GM12864 (cell line): ENCODE measurements at regions not wholly inside any gene's neighbourhood (a gene's known extent, or its start where the extent isn't known, plus 50 kb on each side); places are given as distances from the start of the nearest gene placed in this dataset.

Experiments used
- DNase-seq: peaks from one replicate; pipeline ENCODE4 v3.0.0-alpha.2; 2011; ENCODE audit warnings: low read depth
- H3K4me3 ChIP-seq: 2 replicates; pipeline ENCODE4 v1.5.1; 2011; ENCODE audit warnings: mild to moderate bottlenecking, low read depth, low read length, control low read depth
- TF ChIP-seq, protein P1 (sequence below): IDR thresholded peaks from 2 replicates; pipeline ENCODE4 v1.5.1; 2011; ENCODE audit warnings: low read depth, mild to moderate bottlenecking, moderate library complexity, low read length, control low read depth, inconsistent platforms; ENCODE audit errors: missing control alignments

DNA sequence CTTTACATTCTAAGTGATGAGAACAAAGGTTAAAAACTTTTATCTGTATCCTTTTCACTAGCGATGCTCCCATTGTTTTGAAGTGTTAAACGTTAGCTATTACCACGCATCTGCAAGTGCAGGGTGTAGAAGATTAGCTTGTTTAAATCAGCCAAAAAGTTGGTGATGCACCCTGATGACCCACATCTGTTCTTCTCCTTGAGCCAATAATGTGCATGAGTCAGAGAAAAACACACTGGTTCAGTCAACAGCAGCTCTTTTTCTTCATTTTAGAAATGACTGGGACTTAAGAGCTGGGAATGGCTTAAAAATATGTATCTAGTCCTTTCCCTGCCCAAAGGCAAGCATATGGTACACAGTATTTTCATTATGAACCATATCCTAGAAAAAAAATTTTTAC lies 323.5 kb upstream of the PDE3A start:
- no peak overlapping the region for H3K4me3 ChIP-seq
- TF ChIP-seq, protein P1, sequence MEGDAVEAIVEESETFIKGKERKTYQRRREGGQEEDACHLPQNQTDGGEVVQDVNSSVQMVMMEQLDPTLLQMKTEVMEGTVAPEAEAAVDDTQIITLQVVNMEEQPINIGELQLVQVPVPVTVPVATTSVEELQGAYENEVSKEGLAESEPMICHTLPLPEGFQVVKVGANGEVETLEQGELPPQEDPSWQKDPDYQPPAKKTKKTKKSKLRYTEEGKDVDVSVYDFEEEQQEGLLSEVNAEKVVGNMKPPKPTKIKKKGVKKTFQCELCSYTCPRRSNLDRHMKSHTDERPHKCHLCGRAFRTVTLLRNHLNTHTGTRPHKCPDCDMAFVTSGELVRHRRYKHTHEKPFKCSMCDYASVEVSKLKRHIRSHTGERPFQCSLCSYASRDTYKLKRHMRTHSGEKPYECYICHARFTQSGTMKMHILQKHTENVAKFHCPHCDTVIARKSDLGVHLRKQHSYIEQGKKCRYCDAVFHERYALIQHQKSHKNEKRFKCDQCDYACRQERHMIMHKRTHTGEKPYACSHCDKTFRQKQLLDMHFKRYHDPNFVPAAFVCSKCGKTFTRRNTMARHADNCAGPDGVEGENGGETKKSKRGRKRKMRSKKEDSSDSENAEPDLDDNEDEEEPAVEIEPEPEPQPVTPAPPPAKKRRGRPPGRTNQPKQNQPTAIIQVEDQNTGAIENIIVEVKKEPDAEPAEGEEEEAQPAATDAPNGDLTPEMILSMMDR, result no peak

DNA sequence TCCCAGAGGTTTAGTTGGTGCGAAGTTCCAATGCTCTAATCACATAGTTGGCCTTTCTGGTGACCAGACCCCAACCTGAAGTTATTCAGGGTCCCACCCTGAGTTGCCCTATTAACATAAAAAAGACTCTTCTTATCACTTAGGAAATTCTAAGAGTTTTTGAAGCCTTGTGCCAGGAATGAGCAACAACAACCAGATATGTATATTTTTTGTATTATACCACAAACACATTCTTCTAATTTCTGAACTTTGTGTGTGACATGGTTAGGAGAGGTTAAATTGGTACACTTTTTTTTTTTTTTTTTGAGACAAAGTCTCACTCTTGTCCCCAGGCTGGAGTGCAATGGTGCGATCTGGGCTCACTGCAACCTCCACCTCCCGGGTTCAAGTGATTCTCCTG lies 320.4 kb upstream of the PDE3A start:
- DNase-seq, result no peak
- no peak overlapping the region for H3K4me3 ChIP-seq
- TF ChIP-seq, protein P1, result no peak

More for the DNA sequence above, 323.5 kb upstream of the PDE3A start:
- DNase-seq, result no peak

DNA sequence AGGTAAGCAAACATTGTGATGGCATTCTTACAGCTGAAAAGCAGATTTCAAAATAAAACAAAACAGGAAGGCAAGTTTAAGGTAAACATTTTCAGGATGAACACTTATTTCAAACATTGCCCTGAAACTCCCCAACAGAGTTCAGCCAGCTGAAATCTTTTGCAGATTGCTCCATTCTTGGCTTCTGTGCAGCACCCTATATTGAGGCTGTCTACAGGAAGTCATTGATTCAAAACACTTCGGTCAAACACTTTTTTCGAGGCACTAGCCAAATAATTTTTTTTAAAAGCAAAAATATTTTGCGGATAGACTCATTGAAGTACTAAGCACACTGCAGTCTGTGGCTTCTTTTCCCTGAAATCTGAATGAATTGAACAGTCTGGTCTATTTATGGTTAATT lies 318.1 kb upstream of the PDE3A start:
- no peak overlapping the region for H3K4me3 ChIP-seq
- TF ChIP-seq, protein P1, result no peak
- DNase-seq, result no peak

DNA sequence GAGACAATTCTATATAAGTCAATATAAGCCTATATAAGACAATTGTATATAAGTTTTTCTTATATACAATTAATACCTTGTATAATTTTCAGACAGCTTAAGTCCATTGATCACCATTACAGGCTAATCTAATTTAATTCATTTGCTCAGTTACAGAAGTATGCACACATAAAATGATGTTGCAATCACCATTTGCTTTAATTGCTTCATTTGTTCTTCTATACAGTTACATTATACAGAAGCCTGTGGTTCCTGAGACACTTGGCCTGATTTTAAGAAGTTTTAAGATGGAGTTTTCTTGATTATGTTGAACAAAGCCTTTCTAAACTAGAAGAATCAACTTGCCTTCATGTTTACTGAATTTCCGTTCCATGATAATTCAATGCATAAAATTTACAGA lies 314.6 kb upstream of the PDE3A start:
- no peak for DNase-seq
- H3K4me3 ChIP-seq, result no peak overlapping the region
- TF ChIP-seq, protein P1, result no peak

DNA sequence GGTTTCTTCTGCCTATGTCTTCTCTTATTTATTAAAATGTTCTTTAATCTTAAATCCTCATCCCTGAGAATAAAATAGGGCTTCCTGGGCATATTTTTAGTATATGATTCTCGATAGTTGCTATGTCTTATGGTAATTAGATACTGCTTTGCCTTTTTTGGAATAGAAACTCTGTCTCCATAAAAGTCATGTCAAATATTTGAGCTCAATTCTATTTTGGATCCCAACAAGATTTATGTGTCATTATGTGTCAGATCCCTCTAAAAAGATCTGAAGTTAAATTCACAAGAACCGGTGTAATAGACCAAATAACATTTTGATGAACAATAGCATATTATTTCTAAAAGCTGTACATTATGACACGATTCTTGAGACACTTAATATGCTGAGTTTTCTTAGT lies 312.5 kb upstream of the PDE3A start:
- no peak overlapping the region for H3K4me3 ChIP-seq
- TF ChIP-seq, protein P1, result no peak
- no peak for DNase-seq

DNA sequence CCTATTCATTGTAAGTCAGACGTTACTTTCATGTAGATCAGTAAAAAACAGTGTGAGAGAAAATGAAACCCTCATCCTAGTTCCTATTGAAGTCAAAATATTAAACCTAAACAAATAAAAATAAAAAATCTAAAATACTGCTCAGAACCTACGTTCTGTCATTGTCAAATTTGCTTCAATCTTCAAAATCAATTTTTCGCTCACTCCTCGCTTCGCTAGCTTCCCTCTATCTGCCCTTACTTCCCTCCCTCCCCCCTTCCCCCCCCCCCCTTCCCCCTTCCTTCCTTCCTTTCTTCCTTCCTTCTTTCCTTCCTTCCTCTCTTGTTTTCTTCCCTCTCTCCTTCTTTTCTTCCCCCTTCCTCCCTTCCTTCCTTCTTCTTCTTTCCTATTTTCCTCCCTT lies 310.9 kb upstream of the PDE3A start:
- no peak overlapping the region for H3K4me3 ChIP-seq
- TF ChIP-seq, protein P1, result no peak
- DNase-seq, result no peak

DNA sequence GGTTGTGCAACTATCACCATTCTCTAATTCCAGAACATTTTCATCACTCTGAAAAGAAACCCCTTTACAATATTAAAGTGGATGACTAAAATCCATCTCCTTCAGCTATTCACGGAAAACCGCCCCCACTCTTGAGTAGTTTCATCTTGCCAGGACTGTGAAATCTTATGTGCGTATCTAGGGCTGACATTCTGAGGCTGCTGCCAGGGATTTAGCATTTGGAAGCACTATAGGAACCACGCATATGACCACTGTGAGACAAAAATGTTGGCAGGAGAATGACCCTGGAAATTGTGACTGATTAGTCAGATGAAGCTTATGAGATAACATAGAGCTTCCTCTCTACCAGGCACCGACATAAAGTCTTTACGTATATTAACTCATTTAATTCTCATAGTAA lies 305.2 kb upstream of the PDE3A start:
- TF ChIP-seq, protein P1, result no peak
- H3K4me3 ChIP-seq, result no peak overlapping the region
- no peak for DNase-seq
